Natural killer cell (primary cell): ENCODE measurements at regions not wholly inside any gene's neighbourhood (a gene's known extent, or its start where the extent isn't known, plus 50 kb on each side); places are given as distances from the start of the nearest gene placed in this dataset.

Experiments used
- ATAC-seq, 3 donors: fragments of 150-1000 bp in 2 of 3; fragments of 200-7000 bp in 1 of 3; cut with Tn5 transposase; 1 replicate in 1 of 3; 2 replicates in 2 of 3; pipeline ENCODE4 v1.10.0; 2021; ENCODE audit warnings: mild to moderate bottlenecking in 2 of 3, moderate library complexity in 2 of 3
- DNase-seq, 2 donors: peaks; one replicate each; pipeline versions ENCODE4 v3.0.0 to v3.0.0-alpha.2; 2013 to 2021; ENCODE audit warnings: mixed read lengths in 1 of 2
- H3K27ac ChIP-seq: one replicate; pipeline ENCODE4 v1.5.1; 2013; ENCODE audit warnings: mild to moderate bottlenecking, low read length
- H3K27me3 ChIP-seq: one replicate; pipeline ENCODE4 v1.6.1; 2013; ENCODE audit warnings: low read length; ENCODE audit not compliant: control insufficient read depth, insufficient read depth
- H3K36me3 ChIP-seq: one replicate; pipeline ENCODE4 v1.6.1; 2013; ENCODE audit warnings: low read length; ENCODE audit not compliant: control insufficient read depth, insufficient read depth
- H3K4me1 ChIP-seq: one replicate; pipeline ENCODE4 v1.6.1; 2013; ENCODE audit warnings: low read length; ENCODE audit not compliant: control insufficient read depth, insufficient read depth
- H3K4me3 ChIP-seq: one replicate; pipeline ENCODE4 v1.5.1; 2013; ENCODE audit warnings: low read length
- H3K9me3 ChIP-seq: one replicate; pipeline ENCODE4 v1.6.1; 2013; ENCODE audit warnings: low read length; ENCODE audit not compliant: control insufficient read depth, insufficient read depth
- H3K27ac Mint-ChIP-seq, 2 donors: one replicate each; pipeline ENCODE4 v1.8.0; 2022; ENCODE audit warnings: mild to moderate bottlenecking in 2 of 2, mixed read lengths in 2 of 2, moderate library complexity in 1 of 2
- H3K27me3 Mint-ChIP-seq, 2 donors: one replicate each; pipeline ENCODE4 v1.8.0; 2022; ENCODE audit warnings: low read depth in 2 of 2, mixed read lengths in 2 of 2
- H3K36me3 Mint-ChIP-seq: one replicate; pipeline ENCODE4 v1.8.0; 2022; ENCODE audit warnings: mixed read lengths
- H3K4me1 Mint-ChIP-seq, 2 donors: one replicate each; pipeline ENCODE4 v1.8.0; 2022; ENCODE audit warnings: mixed read lengths in 2 of 2
- H3K4me3 Mint-ChIP-seq: one replicate; pipeline ENCODE4 v1.8.0; 2022; ENCODE audit warnings: mild to moderate bottlenecking, moderate library complexity, mixed read lengths
- H3K9me3 Mint-ChIP-seq, 2 donors: one replicate each; pipeline ENCODE4 v1.8.0; 2022; ENCODE audit warnings: mixed read lengths in 2 of 2
- CTCF ChIP-seq: fragments of 200-600 bp; IDR thresholded peaks from one replicate; pipeline ENCODE4 v1.8.0; 2022; ENCODE audit warnings: antibody characterized with exemption
- WGBS: methylation state at CpG from one replicate; pipeline ENCODE4 v1.1.7; 2013; ENCODE audit warnings: missing lambda C conversion rate; ENCODE audit not compliant: insufficient coverage; 5-methylcytosine and 5-hydroxymethylcytosine counted together
- intact Hi-C: fragments of 100-400 bp; cut with micrococcal nuclease; formaldehyde crosslinking; loops from one replicate; pipeline ENCODE4 v1.14.2; 2022

- no peaks in the 10 kb centered on the region for H3K36me3 ChIP-seq
- H3K27ac ChIP-seq: no peak overlapping the region
- peak in 2 of 3 donors; percentile 48 to 53 for ATAC-seq
- DNase-seq: peak in 1 of 2 donors; percentile 66
- no peaks in the 10 kb centered on the region for H3K9me3 ChIP-seq
- 42% methylated on average over 10 of the region's 10 CpGs for WGBS
- H3K27me3 ChIP-seq: no peaks in the 10 kb centered on the region
- H3K4me1 Mint-ChIP-seq: peaks cover 0 to 4% of the 10 kb centered on the region in 2 donors
- intact Hi-C loops: no loop called here
- peaks cover 0 to 5% of the 10 kb centered on the region in 2 donors for H3K27me3 Mint-ChIP-seq
- H3K36me3 Mint-ChIP-seq: no peaks in the 10 kb centered on the region
- H3K4me3 Mint-ChIP-seq: no peak overlapping the region
- no peak overlapping the region for H3K27ac Mint-ChIP-seq
- H3K4me3 ChIP-seq: no peak overlapping the region
- H3K9me3 Mint-ChIP-seq: no peaks in the 10 kb centered on the region
- no peak for TF ChIP-seq CTCF
- no peaks in the 10 kb centered on the region for H3K4me1 ChIP-seq
These were observed 510.3 kb downstream of the NPHP4 start for GRCh38 chr1:5481889-5482288.

- no peak for TF ChIP-seq CTCF
- peaks cover 0 to 4% of the 10 kb centered on the region in 2 donors for H3K4me1 Mint-ChIP-seq
- peaks cover 0 to 8% of the 10 kb centered on the region in 2 donors for H3K27me3 Mint-ChIP-seq
- 87% methylated on average over 10 of the region's 10 CpGs for WGBS
- no peak for DNase-seq
- Histone ChIP-seq H3K4me3 (no peak overlapping the region), H3K9me3 (no peaks in the 10 kb centered on the region), H3K4me1 (no peaks in the 10 kb centered on the region), H3K27ac (no peak overlapping the region), H3K27me3 (no peaks in the 10 kb centered on the region), H3K36me3 (no peaks in the 10 kb centered on the region)
- ATAC-seq: no peak
- intact Hi-C loops: no loop called here
- H3K36me3 Mint-ChIP-seq: no peaks in the 10 kb centered on the region
- H3K9me3 Mint-ChIP-seq: no peaks in the 10 kb centered on the region
- H3K27ac Mint-ChIP-seq: no peak overlapping the region
- H3K4me3 Mint-ChIP-seq: no peak overlapping the region
These were observed 511.3 kb downstream of the NPHP4 start for GRCh38 chr1:5480906-5481305.

- Mint-ChIP-seq H3K36me3 (no peaks in the 10 kb centered on the region), H3K4me3 (no peak overlapping the region), H3K9me3 (no peaks in the 10 kb centered on the region), H3K4me1 (peaks cover 0 to 4% of the 10 kb centered on the region in 2 donors), H3K27me3 (peaks cover 0 to 8% of the 10 kb centered on the region in 2 donors), H3K27ac (no peak overlapping the region)
- DNase-seq (no peak), ATAC-seq (no peak)
- TF ChIP-seq CTCF: no peak
- Histone ChIP-seq H3K36me3 (no peaks in the 10 kb centered on the region), H3K27ac (no peak overlapping the region), H3K9me3 (no peaks in the 10 kb centered on the region), H3K27me3 (no peaks in the 10 kb centered on the region), H3K4me3 (no peak overlapping the region), H3K4me1 (no peaks in the 10 kb centered on the region)
- 89% methylated on average over 28 of the region's 28 CpGs for WGBS
- intact Hi-C loops: no loop called here
These were observed 512.2 kb downstream of the NPHP4 start for GRCh38 chr1:5479876-5480646.

- peaks cover 0 to 4% of the 10 kb centered on the region in 2 donors for H3K4me1 Mint-ChIP-seq
- no peaks in the 10 kb centered on the region for H3K36me3 Mint-ChIP-seq
- no peak overlapping the region for H3K4me3 ChIP-seq
- intact Hi-C loops: no loop called here
- peaks cover 0 to 8% of the 10 kb centered on the region in 2 donors for H3K27me3 Mint-ChIP-seq
- H3K4me1 ChIP-seq: no peaks in the 10 kb centered on the region
- no peaks in the 10 kb centered on the region for H3K36me3 ChIP-seq
- no peak overlapping the region for H3K4me3 Mint-ChIP-seq
- H3K27ac Mint-ChIP-seq: no peak overlapping the region
- H3K27me3 ChIP-seq: no peaks in the 10 kb centered on the region
- DNase-seq: no peak
- no peaks in the 10 kb centered on the region for H3K9me3 ChIP-seq
- no peak overlapping the region for H3K27ac ChIP-seq
- TF ChIP-seq CTCF: no peak
- 79% methylated on average over 9 of the region's 9 CpGs for WGBS
- ATAC-seq: no peak
- H3K9me3 Mint-ChIP-seq: no peaks in the 10 kb centered on the region
These were observed 513.3 kb downstream of the NPHP4 start for GRCh38 chr1:5478961-5479360.
